MG63 (cell line): ENCODE measurements at regions not wholly inside any gene's neighbourhood (a gene's known extent, or its start where the extent isn't known, plus 50 kb on each side); places are given as distances from the start of the nearest gene placed in this dataset.

ENCODE experiments used
- DNase-seq: peaks from one replicate; pipeline ENCODE4 v3.0.0-alpha.2; 2020
- H3K27me3 ChIP-seq: fragments of 250-450 bp; sonication (Bioruptor Pico); 2 replicates; pipeline ENCODE4 v1.5.1; 2020; ENCODE audit warnings: mild to moderate bottlenecking, moderate library complexity
- H3K36me3 ChIP-seq: fragments of 250-450 bp; sonication (Bioruptor Pico); 2 replicates; pipeline ENCODE4 v1.5.1; 2020; ENCODE audit warnings: mild to moderate bottlenecking, moderate library complexity
- H3K4me3 ChIP-seq: fragments of 250-450 bp; sonication (Bioruptor Pico); 2 replicates; pipeline ENCODE4 v1.5.1; 2020; ENCODE audit warnings: mild to moderate bottlenecking, moderate library complexity
- H3K9me3 ChIP-seq: fragments of 250-450 bp; sonication (Bioruptor Pico); 2 replicates; pipeline ENCODE4 v1.5.1; 2020; ENCODE audit warnings: mild to moderate bottlenecking, moderate library complexity

DNA sequence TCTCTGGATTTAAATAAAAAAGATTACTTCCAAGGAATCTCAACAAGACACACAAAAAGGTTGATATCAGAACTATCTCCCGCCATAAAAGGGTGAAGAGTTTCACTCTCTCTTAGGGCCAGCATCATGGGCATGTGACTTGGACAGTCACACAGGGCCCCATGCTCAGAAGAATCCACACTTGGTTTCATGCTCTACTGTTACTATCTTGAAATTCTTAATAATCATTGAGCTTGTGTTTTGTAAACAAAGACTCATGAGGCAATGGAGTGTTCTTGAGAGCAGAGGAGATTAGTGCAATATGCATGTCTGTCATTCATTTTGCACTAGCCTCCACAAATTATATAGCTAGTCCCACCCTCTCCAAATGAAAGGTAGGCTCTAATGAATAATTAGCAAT, 58.4 kb downstream of the HMHB1 start:
- Histone ChIP-seq H3K4me3 (no peak overlapping the region), H3K27me3 (no peaks in the 10 kb centered on the region), H3K9me3 (peaks cover 3% of the 10 kb centered on the region; the same call in 1 of the 2 replicates), H3K36me3 (no peaks in the 10 kb centered on the region)
- no peak for DNase-seq

DNA sequence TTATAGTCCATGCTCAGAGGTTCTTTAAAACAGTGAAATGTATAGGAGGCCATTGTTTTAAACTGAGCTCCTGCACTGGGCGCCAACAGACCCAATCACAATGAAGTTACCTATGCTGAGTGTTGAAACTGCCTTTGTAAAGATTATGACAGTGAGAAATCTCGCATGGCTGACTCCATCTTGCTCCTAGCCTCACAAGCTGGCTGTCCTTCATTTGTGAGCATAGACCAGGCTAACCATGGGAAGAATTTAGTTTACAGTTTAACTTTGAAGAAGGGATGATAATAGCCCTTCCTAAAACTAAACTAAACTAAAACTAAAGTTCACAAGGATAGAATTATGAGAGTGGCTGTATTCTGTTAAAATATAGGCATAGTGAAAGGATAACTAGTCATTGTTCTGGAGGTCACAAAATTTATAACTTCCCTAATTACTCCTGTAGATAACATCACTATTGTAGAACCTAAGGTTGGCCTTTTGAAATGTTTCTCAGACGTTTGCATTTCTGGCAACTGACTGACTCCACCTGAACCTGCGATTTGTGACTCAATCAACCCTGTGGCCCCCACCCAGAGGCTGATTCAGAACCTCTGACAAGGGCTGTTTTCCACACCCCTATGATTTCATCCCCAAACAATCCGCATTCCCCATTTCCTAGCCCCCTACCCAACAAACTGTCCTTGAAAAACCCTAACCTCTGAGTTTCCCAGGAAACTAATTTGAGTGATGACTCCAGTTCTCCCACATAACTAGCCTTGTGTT, 59.1 kb downstream of the HMHB1 start:
- no peaks in the 10 kb centered on the region for H3K36me3 ChIP-seq
- H3K27me3 ChIP-seq: no peaks in the 10 kb centered on the region
- H3K9me3 ChIP-seq: peaks cover 3% of the 10 kb centered on the region; the same call in 1 of the 2 replicates
- no peak overlapping the region for H3K4me3 ChIP-seq
- DNase-seq: peak; percentile 19

DNA sequence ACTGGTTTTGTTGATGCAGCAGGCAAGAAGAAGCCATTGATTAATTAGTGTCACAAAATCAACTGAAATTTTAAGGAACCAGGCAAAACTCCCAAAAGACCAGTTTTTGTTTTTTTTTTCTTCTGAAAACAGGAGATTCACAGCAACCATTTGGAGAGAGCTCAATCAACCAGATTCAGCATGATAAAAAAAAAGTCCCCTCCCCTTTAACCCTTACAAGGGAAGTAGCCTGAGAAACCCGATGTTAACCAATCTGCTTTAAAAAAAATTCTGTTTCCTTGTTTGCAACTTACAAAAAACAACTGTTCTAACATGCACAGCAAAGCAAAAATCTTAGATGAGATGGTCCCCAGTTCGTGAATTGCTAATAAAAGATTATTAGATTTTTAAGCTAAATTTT, 59.7 kb downstream of the HMHB1 start:
- Histone ChIP-seq H3K36me3 (no peaks in the 10 kb centered on the region), H3K27me3 (no peaks in the 10 kb centered on the region), H3K4me3 (no peak overlapping the region), H3K9me3 (peaks cover 3% of the 10 kb centered on the region; the same call in 1 of the 2 replicates)
- DNase-seq: no peak

- peak; percentile 83 for DNase-seq
- no peaks in the 10 kb centered on the region for H3K36me3 ChIP-seq
These were observed 62.4 kb downstream of the HMHB1 start for GRCh38 chr5:143874312-143874711.

DNA sequence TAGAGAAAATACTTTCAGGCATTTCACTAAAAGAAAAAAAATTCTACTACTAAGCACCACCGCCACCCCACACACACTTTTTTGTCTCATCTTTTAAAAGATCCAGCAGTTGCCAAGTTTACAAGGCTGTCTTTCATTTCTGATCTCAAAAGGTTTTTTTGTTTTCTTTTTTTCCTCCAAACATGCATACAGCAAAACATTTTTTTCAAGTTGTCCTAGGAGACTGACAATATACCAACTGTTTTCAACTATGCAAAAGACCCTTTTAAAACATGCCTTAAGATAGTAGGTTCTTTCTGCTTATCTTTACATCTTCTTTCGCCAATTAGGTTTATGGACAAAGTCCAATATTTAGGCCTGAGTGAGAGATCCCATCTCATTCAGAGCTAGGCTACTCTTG, 65.2 kb downstream of the HMHB1 start:
- peaks cover 3% of the 10 kb centered on the region; the same call in 1 of the 2 replicates for H3K9me3 ChIP-seq
- no peaks in the 10 kb centered on the region for H3K27me3 ChIP-seq
- no peak overlapping the region for H3K4me3 ChIP-seq
- DNase-seq: no peak
- no peaks in the 10 kb centered on the region for H3K36me3 ChIP-seq

More at GRCh38 chr5:143874312-143874711, 62.4 kb downstream of the HMHB1 start:
- Histone ChIP-seq H3K27me3 (no peaks in the 10 kb centered on the region), H3K9me3 (peaks cover 3% of the 10 kb centered on the region; the same call in 1 of the 2 replicates), H3K4me3 (no peak overlapping the region)

GRCh38 chr5:143878430-143878829, 66.5 kb downstream of the HMHB1 start:
- no peak for DNase-seq
- Histone ChIP-seq H3K4me3 (no peak overlapping the region), H3K27me3 (no peaks in the 10 kb centered on the region), H3K9me3 (no peaks in the 10 kb centered on the region; the same call in 1 of the 2 replicates), H3K36me3 (no peaks in the 10 kb centered on the region)

- Histone ChIP-seq H3K4me3 (no peak overlapping the region), H3K36me3 (no peaks in the 10 kb centered on the region), H3K27me3 (no peaks in the 10 kb centered on the region), H3K9me3 (no peaks in the 10 kb centered on the region)
- DNase-seq: no peak
These were observed 67.7 kb downstream of the HMHB1 start for GRCh38 chr5:143879646-143880045.

- no peak overlapping the region for H3K4me3 ChIP-seq
- no peak for DNase-seq
- H3K27me3 ChIP-seq: no peaks in the 10 kb centered on the region
These were observed 68.2 kb downstream of the HMHB1 start for GRCh38 chr5:143880178-143880577.

DNA sequence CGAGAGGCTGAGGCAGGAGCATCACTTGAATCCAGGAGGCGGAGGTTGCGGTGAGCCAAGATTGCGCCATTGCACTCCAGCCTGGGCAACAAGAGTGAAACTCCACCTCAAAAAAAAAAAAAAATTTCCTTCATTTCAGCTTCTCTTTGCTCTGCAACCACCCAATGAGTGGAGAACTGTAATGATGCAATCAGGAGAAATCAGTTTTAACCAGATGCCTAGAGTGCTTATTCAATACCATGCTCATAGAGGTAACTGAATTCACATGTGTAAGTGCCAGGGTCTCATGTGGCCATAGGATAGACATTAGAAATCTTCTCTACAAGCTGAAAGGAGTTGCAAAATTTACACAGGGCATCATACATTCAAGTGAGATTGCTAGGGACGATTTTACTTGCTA, 70.6 kb downstream of the HMHB1 start:
- no peaks in the 10 kb centered on the region for H3K9me3 ChIP-seq
- no peak overlapping the region for H3K4me3 ChIP-seq
- no peaks in the 10 kb centered on the region for H3K36me3 ChIP-seq
- H3K27me3 ChIP-seq: no peaks in the 10 kb centered on the region
- DNase-seq: no peak

More at GRCh38 chr5:143880178-143880577, 68.2 kb downstream of the HMHB1 start:
- H3K36me3 ChIP-seq: no peaks in the 10 kb centered on the region
- H3K9me3 ChIP-seq: no peaks in the 10 kb centered on the region

DNA sequence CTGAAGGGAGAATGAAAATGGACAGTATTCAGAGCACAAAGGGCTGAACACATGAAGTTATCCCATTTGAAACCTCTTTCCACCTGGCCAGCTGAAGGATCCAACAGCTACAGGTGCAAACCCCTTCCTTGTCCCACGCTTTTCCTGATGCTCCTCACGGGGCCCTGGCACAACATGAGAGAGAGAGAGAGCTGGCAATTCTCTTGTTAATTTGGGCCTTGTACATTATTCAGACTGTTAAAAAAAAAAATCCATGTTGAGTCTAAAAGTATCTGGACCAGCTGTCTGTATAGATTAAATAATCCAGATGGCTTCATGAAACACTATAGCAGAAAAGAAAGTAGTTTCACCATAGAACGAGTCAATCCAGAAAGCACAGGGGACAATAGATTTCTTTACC, 74.1 kb downstream of the HMHB1 start:
- Histone ChIP-seq H3K9me3 (no peaks in the 10 kb centered on the region), H3K4me3 (no peak overlapping the region), H3K36me3 (no peaks in the 10 kb centered on the region), H3K27me3 (no peaks in the 10 kb centered on the region)
- no peak for DNase-seq

DNA sequence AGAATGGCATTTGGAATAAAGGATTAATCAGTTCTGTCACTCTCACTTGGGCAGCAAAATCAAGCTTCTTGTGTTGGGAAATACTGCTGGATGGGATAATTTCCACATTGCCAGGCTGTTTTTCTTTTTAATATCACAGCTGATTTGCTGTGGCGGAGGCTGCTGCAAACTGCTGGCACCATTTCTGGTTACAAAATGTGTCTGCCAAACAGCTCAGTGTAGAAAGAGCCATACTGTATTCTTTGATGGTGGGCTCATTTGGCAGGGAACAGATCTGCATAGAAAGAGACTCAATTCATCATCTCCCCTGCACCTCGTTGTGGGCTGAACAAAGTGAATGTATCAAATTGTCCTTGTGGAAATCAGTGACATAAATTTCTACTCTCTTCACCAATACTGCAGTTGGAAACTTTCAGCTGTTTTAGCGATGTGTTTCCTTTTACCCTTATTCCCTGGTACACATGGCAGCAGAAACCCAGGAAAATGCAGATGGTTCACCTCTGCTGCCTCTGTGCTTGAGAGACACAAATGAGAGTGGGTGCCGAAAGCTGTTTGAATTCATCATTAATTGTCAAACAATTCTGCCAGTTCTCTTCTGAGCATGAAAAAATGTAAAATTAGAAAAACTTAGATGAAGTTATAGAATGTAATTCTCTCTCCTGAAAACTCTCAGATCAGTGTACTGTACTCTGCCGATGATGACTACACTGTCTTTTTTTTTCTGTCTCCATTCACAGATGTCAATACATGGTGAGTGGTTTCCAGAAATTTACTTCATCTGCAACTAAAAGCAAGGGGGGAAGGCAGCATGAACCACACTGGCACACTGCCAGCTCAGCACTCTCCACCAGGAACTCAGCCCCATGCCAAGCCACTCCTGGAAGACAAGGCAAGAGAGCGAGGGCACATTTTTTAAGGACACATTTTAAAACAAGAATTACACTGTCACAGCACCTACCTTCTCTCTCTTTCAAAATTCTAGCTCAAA, 75.0 kb downstream of the HMHB1 start:
- H3K27me3 ChIP-seq: no peaks in the 10 kb centered on the region
- peak; percentile 95 for DNase-seq
- H3K36me3 ChIP-seq: no peaks in the 10 kb centered on the region
- no peaks in the 10 kb centered on the region for H3K9me3 ChIP-seq
- H3K4me3 ChIP-seq: no peak overlapping the region

DNA sequence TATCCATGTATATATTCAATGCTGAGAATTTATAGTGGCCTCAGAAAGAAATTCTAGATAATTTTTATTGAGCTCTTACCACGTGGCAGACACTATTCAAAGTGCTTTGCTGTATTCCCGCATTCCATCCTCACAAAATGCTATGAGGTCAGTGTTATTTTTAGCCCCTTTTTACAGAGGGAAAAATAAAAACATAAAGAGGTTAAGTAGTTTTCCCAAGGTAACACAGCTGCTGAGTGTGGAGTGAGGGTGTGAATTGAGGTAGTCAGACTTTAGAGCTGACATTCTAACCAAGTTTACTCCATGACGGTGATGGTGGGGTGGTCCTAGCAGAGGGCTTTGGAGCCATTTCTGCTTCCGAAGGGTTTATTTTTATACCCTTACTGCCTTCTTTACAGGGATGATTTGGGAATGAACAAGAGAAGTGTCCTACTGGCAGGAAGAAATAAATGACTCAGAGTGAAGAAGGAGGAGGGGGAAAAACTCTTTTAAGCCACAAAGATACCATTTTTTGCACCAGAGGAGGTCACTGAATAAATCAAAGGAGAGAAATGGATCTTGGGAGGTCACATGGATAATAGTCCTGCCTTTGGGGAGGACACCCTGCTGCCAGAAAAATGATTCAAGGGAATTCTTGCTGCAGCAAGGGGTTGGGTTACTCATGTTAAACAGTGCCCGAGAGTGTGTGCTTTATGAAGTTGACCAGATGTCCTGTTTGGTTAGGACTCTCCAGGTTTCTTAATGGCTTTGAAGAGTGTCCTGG, 76.1 kb downstream of the HMHB1 start:
- H3K4me3 ChIP-seq: no peak overlapping the region
- no peaks in the 10 kb centered on the region for H3K27me3 ChIP-seq
- no peaks in the 10 kb centered on the region for H3K36me3 ChIP-seq
- DNase-seq: peak; percentile 85
- H3K9me3 ChIP-seq: no peaks in the 10 kb centered on the region

GRCh38 chr5:143888912-143889311, 77.0 kb downstream of the HMHB1 start:
- Histone ChIP-seq H3K36me3 (no peaks in the 10 kb centered on the region), H3K9me3 (no peaks in the 10 kb centered on the region), H3K27me3 (no peaks in the 10 kb centered on the region), H3K4me3 (no peak overlapping the region)
- no peak for DNase-seq

DNA sequence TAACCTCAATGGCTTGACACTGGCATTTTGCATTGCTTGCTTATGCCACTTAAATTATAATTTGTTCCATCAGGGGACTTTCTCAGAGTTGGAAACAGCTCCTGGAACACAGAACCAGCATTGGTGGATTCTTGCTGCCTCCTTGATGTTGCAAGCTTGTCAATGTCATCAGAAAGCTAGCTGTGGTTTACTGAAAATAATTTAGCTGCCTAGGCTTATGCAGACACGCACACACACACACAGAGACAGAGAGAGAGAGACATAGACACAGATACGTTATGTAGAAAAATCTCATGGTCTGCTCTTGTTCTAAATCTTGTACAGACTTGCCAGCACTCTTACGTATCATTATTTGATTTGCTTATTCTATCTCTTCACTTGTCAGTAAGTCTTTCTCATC, 78.0 kb downstream of the HMHB1 start:
- H3K36me3 ChIP-seq: no peaks in the 10 kb centered on the region
- no peak overlapping the region for H3K4me3 ChIP-seq
- no peaks in the 10 kb centered on the region for H3K27me3 ChIP-seq
- DNase-seq: no peak
- H3K9me3 ChIP-seq: no peaks in the 10 kb centered on the region

DNA sequence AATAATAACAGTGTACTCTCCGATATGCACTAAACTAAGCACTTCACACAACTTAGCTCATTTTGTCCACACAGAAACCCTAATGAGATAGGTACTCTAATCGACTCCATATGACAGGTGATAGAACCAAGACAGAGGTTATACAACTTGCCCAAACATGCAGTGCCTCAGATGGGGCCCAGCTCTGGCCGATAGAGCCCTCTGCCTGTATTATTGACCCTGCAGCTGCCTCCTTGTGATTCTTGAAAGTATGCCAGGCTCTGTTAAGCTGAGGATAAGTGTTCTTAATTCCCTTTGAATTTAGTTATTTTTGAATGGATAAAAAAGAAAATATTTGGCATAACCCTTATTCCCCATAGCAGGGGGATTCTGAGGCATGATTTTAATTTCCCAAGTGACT, 78.5 kb downstream of the HMHB1 start:
- DNase-seq: no peak
- H3K4me3 ChIP-seq: no peak overlapping the region
- no peaks in the 10 kb centered on the region for H3K36me3 ChIP-seq
- no peaks in the 10 kb centered on the region for H3K27me3 ChIP-seq
- no peaks in the 10 kb centered on the region for H3K9me3 ChIP-seq

DNA sequence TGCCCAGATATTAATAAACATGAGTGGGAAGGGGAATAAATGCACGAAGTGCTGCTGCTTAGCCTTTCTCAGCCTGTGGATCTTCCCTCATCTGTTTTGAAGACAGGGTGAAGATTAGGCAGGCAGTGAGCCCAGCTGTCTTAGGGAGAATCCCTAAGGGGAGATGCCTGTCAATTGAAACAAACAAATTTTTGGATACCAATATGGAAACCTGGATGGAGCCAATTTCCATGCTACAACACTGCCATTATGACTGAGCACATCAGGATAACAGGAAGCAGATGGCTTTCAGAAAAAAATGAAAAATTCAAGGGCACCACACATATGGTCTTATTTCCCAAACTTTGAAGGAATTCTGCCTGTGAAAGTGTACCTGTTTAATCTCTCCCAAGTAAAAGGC, 80.3 kb downstream of the HMHB1 start:
- DNase-seq: no peak
- no peak overlapping the region for H3K4me3 ChIP-seq
- no peaks in the 10 kb centered on the region for H3K36me3 ChIP-seq
- no peaks in the 10 kb centered on the region for H3K9me3 ChIP-seq
- H3K27me3 ChIP-seq: no peaks in the 10 kb centered on the region

- no peak overlapping the region for H3K4me3 ChIP-seq
- no peaks in the 10 kb centered on the region for H3K27me3 ChIP-seq
These were observed 80.9 kb downstream of the HMHB1 start for GRCh38 chr5:143892908-143893307.

More at GRCh38 chr5:143892908-143893307, 80.9 kb downstream of the HMHB1 start:
- H3K36me3 ChIP-seq: no peaks in the 10 kb centered on the region
- no peak for DNase-seq
- no peaks in the 10 kb centered on the region for H3K9me3 ChIP-seq
